ENCODE measurements at regions not wholly inside any gene's neighbourhood (a gene's known extent, or its start where the extent isn't known, plus 50 kb on each side); places are given as distances from the start of the nearest gene placed in this dataset.
"Not testable (repeated sequence)": the region's sequence is repeated elsewhere in the genome, so short reads cannot be mapped to it uniquely, and the experiment has no call there.

DNA sequence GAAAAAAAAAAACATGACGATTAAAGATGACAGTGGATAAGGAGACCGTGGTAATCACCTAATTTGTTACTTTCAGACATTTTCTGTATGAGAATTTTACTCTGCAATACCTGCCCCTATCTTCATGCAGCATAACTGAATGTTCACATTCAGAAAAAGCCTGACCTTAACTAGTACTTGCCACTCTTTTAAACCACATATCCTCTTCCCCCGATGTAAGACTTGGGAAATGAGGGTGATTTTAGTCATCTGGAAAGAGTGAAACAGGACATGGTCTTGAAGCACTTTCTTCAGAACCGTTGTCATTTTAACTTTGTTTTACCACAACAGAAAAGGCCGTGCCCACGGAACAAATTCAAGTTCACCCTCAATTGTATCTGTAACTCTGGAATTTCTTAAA is 318.5 kb downstream of the BCL2L11 start:
- DNase-seq (ENCODE audit: extremely low read depth, low read depth): not testable (repeated sequence)

DNA sequence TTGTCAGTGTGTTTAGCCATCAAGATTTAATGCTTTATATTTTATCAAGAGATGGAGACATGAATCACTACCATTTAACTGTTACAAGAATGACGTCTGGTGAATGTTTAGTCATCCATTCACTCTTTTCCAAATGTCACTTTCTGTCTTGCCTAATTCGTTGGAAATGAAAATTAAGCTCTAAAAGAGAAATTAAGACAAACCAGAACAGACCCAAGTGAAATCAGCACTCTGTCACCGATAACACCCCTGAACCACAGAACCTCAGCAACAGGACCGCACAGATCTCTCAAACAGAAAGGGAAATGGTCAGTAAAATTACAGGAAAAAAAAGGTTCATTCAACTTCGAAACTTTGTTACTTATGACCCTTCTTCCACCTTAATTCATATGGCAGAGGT is 320.9 kb downstream of the BCL2L11 start:
- not testable (repeated sequence) for DNase-seq (ENCODE audit: extremely low read depth, low read depth)

DNA sequence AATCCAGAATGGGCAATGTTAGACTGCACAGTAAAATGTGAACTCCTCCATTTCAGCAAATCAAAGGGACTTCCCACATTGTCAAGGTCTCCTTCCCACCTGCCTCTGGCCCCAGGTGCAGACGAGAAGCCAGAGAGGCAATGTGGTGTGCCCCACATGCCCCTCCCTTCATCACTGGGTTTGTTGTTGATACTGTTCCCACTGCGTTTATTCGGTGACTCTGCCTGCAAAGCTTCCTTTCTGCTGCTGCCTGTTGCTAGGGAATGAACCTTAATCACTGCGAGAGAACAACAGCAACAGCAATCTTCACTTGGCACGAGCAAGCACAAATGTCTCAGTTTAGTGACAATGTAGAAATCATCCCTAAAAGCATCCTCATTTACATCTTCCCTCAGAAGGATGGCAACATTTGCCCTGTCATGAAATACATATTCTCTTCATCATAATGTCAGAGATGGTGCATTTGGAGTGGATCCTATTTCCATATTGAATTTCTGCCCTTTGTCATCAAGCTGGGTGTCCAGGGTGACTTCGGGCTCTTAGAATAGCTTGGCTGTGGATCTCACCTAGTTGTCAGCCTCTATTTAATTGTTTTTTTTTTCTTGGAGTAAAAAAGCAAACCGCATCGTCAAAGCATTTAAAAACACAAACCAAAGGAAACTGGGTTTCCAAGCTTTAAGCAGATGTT is 322.2 kb downstream of the BCL2L11 start:
- not testable (repeated sequence) for DNase-seq (ENCODE audit: extremely low read depth, low read depth)

- DNase-seq (ENCODE audit: extremely low read depth, low read depth): not testable (repeated sequence)
Measured at GRCh38 chr2:111444516-111444915, 323.8 kb downstream of the BCL2L11 start.

DNA sequence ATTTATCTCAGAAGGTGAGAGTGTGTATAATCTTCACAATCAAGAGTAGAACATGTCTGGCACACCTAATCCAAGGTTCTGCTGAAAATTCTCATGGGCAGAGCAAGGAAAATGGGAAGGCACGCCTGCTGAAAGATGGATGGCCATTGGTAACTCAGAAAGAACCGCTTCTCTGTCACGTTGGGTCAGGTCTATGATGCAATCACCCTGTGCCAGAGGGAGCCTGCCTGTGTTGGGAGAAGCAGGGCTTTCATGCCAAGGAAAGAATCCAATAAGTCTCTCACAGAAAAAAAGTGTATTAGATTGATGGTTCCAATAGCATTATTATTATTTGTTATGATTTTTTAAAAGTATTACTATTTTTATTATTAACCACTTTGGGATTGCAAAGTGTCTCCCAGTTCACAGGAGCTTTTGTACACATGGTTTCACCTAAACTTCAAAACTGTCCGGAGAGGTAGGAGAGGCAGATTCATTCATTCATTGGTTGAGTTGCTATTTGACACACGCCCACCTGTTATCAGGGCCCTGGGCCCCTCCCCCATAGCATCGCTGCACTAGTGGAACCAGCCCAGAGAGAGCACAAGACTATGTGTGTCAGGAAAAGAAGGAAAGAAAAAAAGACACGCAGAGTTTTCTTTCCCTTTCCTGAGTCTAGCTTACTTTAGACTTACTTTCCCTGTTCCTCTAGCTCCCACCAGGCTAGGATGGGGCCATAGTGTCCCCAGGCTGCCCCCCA is 324.6 kb downstream of the BCL2L11 start:
- not testable (repeated sequence) for DNase-seq (ENCODE audit: extremely low read depth, low read depth)

DNA sequence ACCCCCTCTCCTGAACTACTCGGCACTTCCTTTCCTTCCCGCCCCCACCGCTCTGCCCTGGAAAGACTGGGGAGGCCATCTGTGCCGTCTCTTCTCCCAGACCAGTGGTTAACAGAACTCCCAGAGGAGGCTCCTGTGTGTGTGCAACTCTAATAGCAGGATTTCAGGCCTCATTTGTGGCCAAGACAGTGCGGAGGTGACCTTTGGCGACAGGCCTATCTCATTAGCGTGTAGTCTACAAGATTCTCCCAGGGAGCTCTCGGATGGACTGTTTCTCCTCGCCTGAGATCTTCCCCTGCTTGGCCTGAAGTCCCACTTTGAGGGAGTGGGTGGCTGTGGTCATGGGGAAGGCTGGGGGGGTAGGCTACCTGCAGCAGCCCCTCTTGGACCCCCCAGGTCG is 325.2 kb downstream of the BCL2L11 start:
- not testable (repeated sequence) for DNase-seq (ENCODE audit: extremely low read depth, low read depth)

GRCh38 chr2:111447482-111447881 is 326.8 kb downstream of the BCL2L11 start:
- DNase-seq (ENCODE audit: extremely low read depth, low read depth): not testable (repeated sequence)

- not testable (repeated sequence) for DNase-seq (ENCODE audit: extremely low read depth, low read depth)
Measured at GRCh38 chr2:111448796-111449195, 328.1 kb downstream of the BCL2L11 start.

DNA sequence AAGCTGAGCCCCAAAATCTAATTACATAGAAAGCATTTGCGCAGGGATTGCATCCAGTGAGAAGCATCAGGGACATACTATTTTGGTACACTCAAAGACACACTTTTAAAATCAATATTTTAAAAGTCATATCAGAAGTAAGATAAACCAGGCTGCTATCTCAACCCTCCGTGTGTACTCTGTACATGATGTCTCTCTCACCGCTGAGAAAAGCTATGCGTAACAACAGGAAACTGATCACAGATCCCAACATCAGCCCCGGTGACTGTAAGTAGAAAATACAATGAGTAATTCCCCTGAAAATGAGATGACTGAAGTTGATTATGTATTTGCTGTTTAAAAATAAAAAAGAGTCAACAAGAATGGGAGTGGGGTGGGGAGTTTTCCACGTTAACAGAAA is 329.8 kb downstream of the BCL2L11 start:
- not testable (repeated sequence) for DNase-seq (ENCODE audit: extremely low read depth, low read depth)

DNA sequence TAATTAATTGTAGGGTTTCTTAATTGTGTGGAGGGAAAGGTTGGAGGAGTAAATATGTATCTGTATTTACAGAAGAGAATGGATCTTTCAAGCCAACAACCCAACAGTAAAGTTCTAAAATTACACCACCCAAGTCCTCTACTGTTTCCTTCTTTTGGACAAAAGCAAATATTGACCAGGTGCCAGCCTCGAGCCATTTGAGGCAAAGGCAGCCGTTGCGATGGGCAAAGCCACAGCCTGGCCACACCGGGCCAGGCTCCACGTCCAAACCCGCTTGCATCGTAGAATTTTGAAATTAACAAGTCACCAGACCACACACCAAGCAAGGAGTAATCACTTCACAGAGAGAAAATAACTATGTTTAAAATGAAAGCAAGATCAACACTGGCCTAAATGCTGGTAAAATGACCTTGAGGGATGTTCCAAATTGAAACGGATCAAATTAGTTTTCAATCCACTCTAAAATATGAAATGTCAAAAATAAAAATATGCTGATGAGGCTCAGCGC is 331.0 kb downstream of the BCL2L11 start:
- not testable (repeated sequence) for DNase-seq (ENCODE audit: extremely low read depth, low read depth)

GRCh38 chr2:111452208-111452607 is 331.5 kb downstream of the BCL2L11 start:
- not testable (repeated sequence) for DNase-seq (ENCODE audit: extremely low read depth, low read depth)

DNA sequence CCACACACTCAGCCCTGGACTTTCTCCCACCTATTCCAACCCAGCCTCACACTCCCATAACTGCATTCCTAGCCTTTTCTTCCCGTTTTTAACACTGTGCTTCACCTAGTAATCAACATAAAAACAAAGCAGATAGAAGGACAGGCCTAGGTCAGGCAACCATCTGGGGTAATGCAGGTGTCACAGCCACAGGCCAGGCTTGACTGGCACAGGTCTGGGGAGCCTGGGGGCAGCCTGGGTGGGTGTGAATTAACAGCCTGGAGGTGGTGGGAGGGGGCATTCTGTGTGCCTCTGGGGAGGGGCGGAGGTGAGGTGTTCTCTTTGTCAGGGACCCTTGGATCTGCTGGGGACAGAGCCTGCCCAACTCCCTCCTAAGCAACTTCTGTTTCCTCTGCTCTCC is 332.6 kb downstream of the BCL2L11 start:
- DNase-seq (ENCODE audit: extremely low read depth, low read depth): not testable (repeated sequence)

DNA sequence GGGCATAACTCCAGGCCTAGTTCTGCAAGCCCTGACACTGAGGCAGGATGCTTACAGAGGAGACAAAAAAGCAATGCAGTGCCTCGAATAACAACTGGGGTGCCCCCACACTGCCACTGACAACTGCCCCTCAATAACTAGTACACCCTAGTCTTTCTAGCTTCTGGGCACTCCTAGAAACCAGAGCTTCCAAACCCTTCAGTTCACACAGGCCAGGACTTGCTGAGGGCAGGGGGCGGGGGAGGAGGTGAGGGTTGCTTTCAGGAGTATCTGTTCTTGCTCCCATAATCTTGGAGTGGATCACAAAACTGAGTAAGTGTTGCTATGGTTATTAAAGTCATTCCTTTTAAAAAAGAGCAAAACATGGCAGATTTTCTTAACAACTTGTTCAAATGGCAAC is 333.1 kb downstream of the BCL2L11 start:
- DNase-seq (ENCODE audit: extremely low read depth, low read depth): not testable (repeated sequence)

DNA sequence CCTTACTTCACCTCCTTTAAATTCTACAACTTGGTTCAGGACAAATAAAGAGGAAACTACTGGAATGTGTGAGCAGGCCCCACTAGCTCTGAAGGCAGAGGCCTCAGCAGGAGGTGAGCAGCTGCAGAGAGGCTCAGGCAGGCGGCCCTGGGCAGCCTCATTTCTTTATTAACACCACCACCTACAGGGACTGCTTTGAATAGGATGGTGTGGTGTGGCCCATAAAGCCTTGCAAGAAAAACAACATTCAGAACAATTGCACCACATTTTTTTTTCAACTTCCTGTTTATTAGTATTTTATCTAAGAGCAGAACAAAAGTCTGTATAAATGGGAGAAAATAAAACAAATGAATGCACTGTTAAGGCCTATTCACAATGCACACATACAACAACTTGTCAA is 333.7 kb downstream of the BCL2L11 start:
- peak; percentile 15 for DNase-seq (ENCODE audit: extremely low read depth, low read depth)

DNA sequence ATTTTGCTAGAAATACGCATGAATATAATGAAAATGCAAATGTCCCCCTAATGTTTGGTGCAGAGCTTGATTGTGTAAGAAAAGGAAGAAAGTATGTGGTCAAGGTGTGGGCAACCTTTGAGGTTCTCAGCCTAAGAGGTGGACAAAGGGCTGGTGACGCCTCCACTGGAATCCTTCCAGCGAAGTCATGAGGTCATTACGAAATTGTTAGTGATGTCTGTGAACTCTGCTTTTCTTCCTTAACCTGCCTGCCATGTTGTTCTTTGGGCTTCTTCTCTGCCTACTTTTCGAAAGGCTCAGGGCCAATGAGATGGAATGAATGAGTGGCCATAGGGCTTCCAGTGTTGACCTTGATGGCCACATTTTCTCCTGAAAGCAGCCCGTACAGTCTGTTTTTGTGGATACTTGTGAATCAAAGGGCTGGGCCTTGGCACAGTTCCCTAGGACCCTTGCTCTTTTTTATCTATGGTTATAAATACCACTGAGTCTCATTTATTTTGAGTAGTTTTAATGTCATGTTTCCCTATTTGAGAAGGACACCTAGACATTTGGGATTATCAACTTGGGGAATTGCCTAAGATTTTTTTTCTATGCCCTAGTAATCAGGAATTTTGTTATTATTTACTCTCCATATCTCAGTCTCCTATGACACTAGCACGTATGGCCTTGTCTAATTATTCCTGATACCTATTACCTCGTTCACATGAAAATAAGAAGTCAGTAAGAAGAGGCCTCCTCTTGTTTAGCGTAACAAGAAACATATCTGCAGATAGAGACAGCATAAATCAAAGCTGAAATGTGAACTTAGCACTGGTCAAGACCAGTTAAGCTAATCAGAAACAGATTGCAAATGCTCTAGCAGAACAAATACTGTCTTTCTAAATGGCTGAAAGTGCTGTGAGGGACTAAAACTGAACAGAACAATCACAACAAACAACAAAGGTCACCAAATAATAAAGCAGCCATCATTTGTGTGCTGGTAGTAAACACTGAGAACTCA is 334.6 kb downstream of the BCL2L11 start:
- DNase-seq (ENCODE audit: extremely low read depth, low read depth): not testable (repeated sequence)

DNA sequence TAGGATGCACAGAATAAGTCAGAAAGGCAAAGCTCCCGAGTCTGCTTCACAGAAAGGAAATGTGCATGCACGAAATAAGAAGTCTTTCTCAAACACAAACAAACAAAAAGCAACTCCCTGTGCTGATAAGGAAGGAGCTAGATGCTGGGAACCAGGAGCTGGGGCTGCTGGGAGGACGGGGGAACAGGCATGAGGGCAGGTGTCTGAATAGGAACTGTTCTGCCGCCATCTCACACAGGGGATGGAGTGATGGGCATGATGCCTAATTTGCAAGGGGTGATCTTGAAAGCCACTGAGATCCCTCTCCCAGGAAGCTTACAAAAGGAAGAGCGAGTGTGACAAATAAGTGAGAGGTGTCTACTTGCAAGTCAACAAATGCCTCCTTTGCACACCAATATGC is 336.5 kb downstream of the BCL2L11 start:
- not testable (repeated sequence) for DNase-seq (ENCODE audit: extremely low read depth, low read depth)

GRCh38 chr2:111460901-111461300 is 340.2 kb downstream of the BCL2L11 start:
- DNase-seq (ENCODE audit: extremely low read depth, low read depth): not testable (repeated sequence)

- DNase-seq (ENCODE audit: extremely low read depth, low read depth): not testable (repeated sequence)
Measured at GRCh38 chr2:111461831-111462230, 341.1 kb downstream of the BCL2L11 start.

DNA sequence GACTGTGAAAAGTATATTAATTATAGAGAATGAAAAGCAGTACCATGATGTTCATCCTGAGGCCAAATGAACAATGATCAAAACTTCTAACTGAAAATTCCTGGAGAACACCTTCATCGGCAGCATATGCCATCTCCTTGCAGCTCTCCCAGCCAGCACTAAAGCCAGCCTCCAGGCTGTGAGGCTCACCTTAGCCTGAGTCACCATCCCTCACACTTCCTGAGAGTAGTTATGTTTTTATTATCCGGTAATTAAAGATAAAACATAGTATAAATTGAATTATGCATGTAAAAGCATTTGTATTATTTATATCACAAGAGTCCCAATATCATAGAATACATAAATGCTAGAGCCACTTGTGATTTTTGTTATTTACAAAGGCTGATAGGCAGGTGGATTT is 341.9 kb downstream of the BCL2L11 start:
- not testable (repeated sequence) for DNase-seq (ENCODE audit: extremely low read depth, low read depth)

GRCh38 chr2:111463238-111463848 is 342.6 kb downstream of the BCL2L11 start:
- not testable (repeated sequence) for DNase-seq (ENCODE audit: extremely low read depth, low read depth)
